Breast epithelium (tissue), 4 donors: ENCODE measurements at regions not wholly inside any gene's neighbourhood (a gene's known extent, or its start where the extent isn't known, plus 50 kb on each side); places are given as distances from the start of the nearest gene placed in this dataset.

Experiments used
- DNase-seq, 2 donors: peaks; one replicate each; pipeline ENCODE4 v3.0.0-alpha.2; 2019; ENCODE audit warnings: low spot score in 2 of 2
- H3K27ac ChIP-seq, 2 donors: fragments of 200-600 bp; sonication (generic) in 1 of 2; one replicate each; pipeline ENCODE4 v1.5.1; 2016 to 2019; ENCODE audit warnings: mild to moderate bottlenecking in 1 of 2
- H3K27me3 ChIP-seq, 2 donors: fragments of 200-600 bp; sonication (generic) in 1 of 2; one replicate each; pipeline versions ENCODE4 v1.5.1 to v1.6.0; 2017 to 2019; ENCODE audit warnings: control low read depth in 1 of 2, mild to moderate bottlenecking in 1 of 2
- H3K36me3 ChIP-seq: fragments of 200-600 bp; one replicate; pipeline ENCODE4 v1.5.1; 2019
- H3K4me1 ChIP-seq, 2 donors: fragments of 200-600 bp; sonication (generic); one replicate each; pipeline ENCODE4 v1.5.1; 2016 to 2019; ENCODE audit warnings: control low read depth in 1 of 2
- H3K4me3 ChIP-seq, 3 donors: fragments of 200-600 bp; sonication (generic); 1 replicate in 2 of 3; 2 replicates in 1 of 3; pipeline ENCODE4 v1.5.1; 2016 to 2019; ENCODE audit warnings: mild to moderate bottlenecking in 3 of 3, moderate library complexity in 2 of 3
- H3K9me3 ChIP-seq, 2 donors: fragments of 200-600 bp; sonication (generic) in 1 of 2; one replicate each; pipeline ENCODE4 v1.5.1; 2016 to 2019; ENCODE audit warnings: control low read depth in 1 of 2
- CTCF ChIP-seq, 3 donors: fragments of 450-650 bp; IDR thresholded peaks; one replicate each; pipeline ENCODE4 v1.5.1; 2016 to 2017; ENCODE audit warnings: antibody characterized with exemption in 3 of 3, mild to moderate bottlenecking in 3 of 3, moderate library complexity in 3 of 3
- POLR2A ChIP-seq: fragments of 450-650 bp; IDR thresholded peaks from one replicate; pipeline ENCODE4 v1.6.1; 2016; ENCODE audit warnings: antibody characterized with exemption, mild to moderate bottlenecking, moderate library complexity
- POLR2AphosphoS5 ChIP-seq, 3 donors: sonication (generic); formaldehyde crosslinking; IDR thresholded peaks; one replicate each; pipeline ENCODE4 v1.6.1; 2017; ENCODE audit warnings: antibody characterized with exemption in 3 of 3
- intact Hi-C: fragments of 100-400 bp; cut with DNase I; formaldehyde crosslinking; loops from one replicate; pipeline ENCODE4 v1.15.1; 2023; ENCODE audit warnings: low total_unique reads

GRCh38 chr5:32961059-32961415 lies 249.9 kb downstream of the NPR3 start:
- no peak for DNase-seq
- H3K4me3 ChIP-seq = no peak overlapping the region
- intact Hi-C loops = no loop called here

GRCh38 chr5:32964261-32964660 lies 253.1 kb downstream of the NPR3 start:
- H3K36me3 ChIP-seq = no peaks in the 10 kb centered on the region
- intact Hi-C loops = no loop called here

More at GRCh38 chr5:32961059-32961415, 249.9 kb downstream of the NPR3 start:
- TF ChIP-seq POLR2A (no peak), CTCF (IDR thresholded peaks at IDR 0.05) (no peak), POLR2AphosphoS5 (IDR thresholded peaks at IDR 0.05) (no peak)
- H3K4me1 ChIP-seq = no peaks in the 10 kb centered on the region
- no peaks in the 10 kb centered on the region for H3K36me3 ChIP-seq
- no peak overlapping the region for H3K27ac ChIP-seq
- H3K27me3 ChIP-seq = no peaks in the 10 kb centered on the region
- no peaks in the 10 kb centered on the region for H3K9me3 ChIP-seq

GRCh38 chr5:32973646-32974045 lies 262.5 kb downstream of the NPR3 start:
- TF ChIP-seq POLR2A = no peak
- TF ChIP-seq CTCF (IDR thresholded peaks at IDR 0.05) = no peak
- no peak for TF ChIP-seq POLR2AphosphoS5 (IDR thresholded peaks at IDR 0.05)
- Histone ChIP-seq H3K9me3 (no peaks in the 10 kb centered on the region), H3K4me1 (no peaks in the 10 kb centered on the region), H3K27me3 (no peaks in the 10 kb centered on the region), H3K36me3 (no peaks in the 10 kb centered on the region), H3K27ac (no peak overlapping the region), H3K4me3 (no peak overlapping the region)
- DNase-seq = no peak
- intact Hi-C loops = loop anchor here (5.0 kb wide), 1 partner anchor 579 kb away; no protein-coding TSS in a partner anchor

More at GRCh38 chr5:32964261-32964660, 253.1 kb downstream of the NPR3 start:
- TF ChIP-seq POLR2A (no peak), POLR2AphosphoS5 (IDR thresholded peaks at IDR 0.05) (no peak), CTCF (IDR thresholded peaks at IDR 0.05) (no peak)
- no peaks in the 10 kb centered on the region for H3K27me3 ChIP-seq
- H3K9me3 ChIP-seq = no peaks in the 10 kb centered on the region
- H3K4me1 ChIP-seq = no peaks in the 10 kb centered on the region
- no peak overlapping the region for H3K27ac ChIP-seq
- DNase-seq = no peak
- H3K4me3 ChIP-seq = no peak overlapping the region

GRCh38 chr5:32975656-32976375 lies 264.7 kb downstream of the NPR3 start:
- H3K4me1 ChIP-seq = no peaks in the 10 kb centered on the region
- no peaks in the 10 kb centered on the region for H3K27me3 ChIP-seq
- no peak overlapping the region for H3K4me3 ChIP-seq
- TF ChIP-seq POLR2AphosphoS5 (IDR thresholded peaks at IDR 0.05) (no peak), CTCF (IDR thresholded peaks at IDR 0.05) (no peak), POLR2A (no peak)
- H3K36me3 ChIP-seq = no peaks in the 10 kb centered on the region
- intact Hi-C loops = no loop called here
- no peak overlapping the region for H3K27ac ChIP-seq
- no peak for DNase-seq
- no peaks in the 10 kb centered on the region for H3K9me3 ChIP-seq

GRCh38 chr5:32981061-32981460 lies 269.9 kb downstream of the NPR3 start:
- no peaks in the 10 kb centered on the region for H3K27me3 ChIP-seq
- no peak overlapping the region for H3K4me3 ChIP-seq
- no peak for TF ChIP-seq POLR2A
- no peak for TF ChIP-seq CTCF (IDR thresholded peaks at IDR 0.05)
- no peak for TF ChIP-seq POLR2AphosphoS5 (IDR thresholded peaks at IDR 0.05)
- H3K4me1 ChIP-seq = no peaks in the 10 kb centered on the region
- DNase-seq = no peak
- intact Hi-C loops = no loop called here
- no peaks in the 10 kb centered on the region for H3K36me3 ChIP-seq
- H3K27ac ChIP-seq = no peak overlapping the region
- peaks cover 0 to 9% of the 10 kb centered on the region in 2 donors for H3K9me3 ChIP-seq
